Activated CD4-positive, alpha-beta T cell treated with anti-CD3 and anti-CD28 coated beads, Interleukin-2, Interleukin-4, amounts not matched to agents 100 ng/mL and 50 ng/mL, durations not matched to agents 16 hours and 8 hours (primary cell): ENCODE measurements at regions not wholly inside any gene's neighbourhood (a gene's known extent, or its start where the extent isn't known, plus 50 kb on each side); places are given as distances from the start of the nearest gene placed in this dataset.
"Not testable (repeated sequence)": the region's sequence is repeated elsewhere in the genome, so short reads cannot be mapped to it uniquely, and the experiment has no call there.

Experiments used
- DNase-seq: peaks from one replicate; pipeline ENCODE4 v3.0.0-alpha.2; 2020; ENCODE audit warnings: low spot score

- not testable (repeated sequence) for DNase-seq
Observed at GRCh38 chr16:29294951-29295795, 111.3 kb downstream of the NPIPB11 start.

- DNase-seq, result not testable (repeated sequence)
Observed at GRCh38 chr16:29294400-29294933, 112.0 kb downstream of the NPIPB11 start.

- not testable (repeated sequence) for DNase-seq
Observed at GRCh38 chr16:29293545-29293944, 113.0 kb downstream of the NPIPB11 start.

- not testable (repeated sequence) for DNase-seq
Observed at GRCh38 chr16:29292952-29293471, 113.5 kb downstream of the NPIPB11 start.

GRCh38 chr16:29291329-29292271 lies 114.9 kb downstream of the NPIPB11 start:
- DNase-seq, result not testable (repeated sequence)

GRCh38 chr16:29290631-29291247 lies 115.8 kb downstream of the NPIPB11 start:
- peak; percentile 74 for DNase-seq

GRCh38 chr16:29289516-29290239 lies 116.8 kb downstream of the NPIPB11 start:
- DNase-seq, result not testable (repeated sequence)

DNA sequence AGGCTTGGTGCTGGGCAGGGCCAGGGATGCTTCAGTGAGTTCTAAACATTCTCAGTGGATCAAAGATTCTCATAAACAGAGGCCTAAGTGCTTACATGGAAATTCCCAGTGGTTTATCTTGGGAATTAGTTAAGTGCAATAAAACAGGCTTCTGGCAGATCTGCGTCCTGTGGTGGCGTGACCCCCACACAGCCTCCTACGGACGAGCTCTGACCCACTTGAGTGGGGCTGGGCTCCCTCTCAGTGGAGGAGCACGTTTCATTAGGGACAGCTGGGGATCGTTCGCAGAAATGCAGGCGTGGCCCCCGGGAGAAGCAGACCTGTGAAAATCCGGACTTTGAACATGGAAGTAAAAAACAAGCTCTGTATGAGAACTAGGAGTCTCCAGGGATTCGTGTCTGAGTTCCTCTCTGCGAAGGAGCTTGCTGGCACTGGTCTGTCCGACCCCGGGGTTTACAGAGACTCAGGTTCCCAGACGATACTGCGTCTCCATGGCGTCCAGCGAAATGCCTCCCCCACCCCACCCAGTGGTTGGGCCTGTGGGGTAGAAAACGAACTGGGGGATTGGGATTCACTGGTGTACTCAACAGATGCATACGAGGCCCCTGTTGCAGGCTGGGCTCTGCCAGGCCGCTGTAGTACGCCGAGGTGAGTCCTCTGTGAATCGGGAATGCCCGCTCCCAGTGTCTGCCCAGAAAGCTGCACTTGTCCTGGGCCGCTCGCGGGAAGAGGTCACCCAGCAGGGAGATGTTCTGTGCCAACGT lies 117.6 kb downstream of the NPIPB11 start:
- DNase-seq, result not testable (repeated sequence)

DNA sequence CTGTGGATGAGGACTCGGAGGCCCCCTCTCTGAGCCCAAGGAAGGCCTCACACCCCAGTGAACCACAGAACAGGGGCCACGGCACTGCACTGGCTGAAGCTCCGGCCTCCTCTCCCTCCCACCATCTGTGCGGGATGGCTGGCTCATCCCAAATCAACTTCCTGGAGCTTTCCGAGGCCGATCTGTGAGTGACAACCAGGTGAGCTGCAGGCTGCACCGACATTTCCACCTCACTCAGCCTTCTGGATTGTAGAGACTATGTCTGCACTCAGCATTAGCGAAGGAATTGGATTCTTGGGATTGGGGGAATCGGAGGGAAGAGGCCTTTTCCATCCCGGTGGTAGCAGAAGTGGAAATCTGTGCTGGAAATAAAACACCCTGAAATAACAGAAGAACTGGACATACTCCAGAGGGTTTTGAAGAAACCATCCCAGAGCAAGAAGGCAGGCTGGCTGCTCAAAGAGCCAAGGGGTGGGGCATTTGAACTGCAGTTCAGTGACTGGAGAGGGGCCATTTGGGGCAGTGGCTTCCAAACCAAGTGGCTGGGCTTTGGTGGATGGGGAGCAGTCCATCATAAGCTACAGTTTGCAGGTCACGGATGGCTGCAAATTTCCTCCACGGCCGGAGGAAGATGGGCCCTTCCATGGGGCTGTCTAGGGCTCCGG lies 118.5 kb downstream of the NPIPB11 start:
- not testable (repeated sequence) for DNase-seq

DNA sequence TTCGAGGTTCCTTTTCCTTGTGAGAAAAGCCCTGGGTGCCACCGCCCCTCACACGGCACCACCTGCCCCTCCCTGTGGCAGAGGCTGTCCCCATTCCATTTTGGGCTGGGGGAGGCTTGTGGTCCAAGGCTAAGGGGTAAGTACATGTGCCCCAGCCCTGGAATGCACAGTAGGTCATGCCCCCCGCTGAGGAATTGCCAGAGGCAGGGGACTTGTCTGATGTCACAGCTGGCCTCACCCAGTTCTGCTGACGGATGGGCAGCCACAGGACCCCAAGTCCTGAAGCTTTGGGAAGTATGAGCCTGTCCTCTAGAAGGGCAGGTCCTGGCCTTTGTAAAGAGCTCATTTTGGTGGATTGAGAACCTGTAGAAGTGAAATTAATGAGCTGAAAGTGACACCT lies 119.3 kb downstream of the NPIPB11 start:
- DNase-seq, result not testable (repeated sequence)

DNA sequence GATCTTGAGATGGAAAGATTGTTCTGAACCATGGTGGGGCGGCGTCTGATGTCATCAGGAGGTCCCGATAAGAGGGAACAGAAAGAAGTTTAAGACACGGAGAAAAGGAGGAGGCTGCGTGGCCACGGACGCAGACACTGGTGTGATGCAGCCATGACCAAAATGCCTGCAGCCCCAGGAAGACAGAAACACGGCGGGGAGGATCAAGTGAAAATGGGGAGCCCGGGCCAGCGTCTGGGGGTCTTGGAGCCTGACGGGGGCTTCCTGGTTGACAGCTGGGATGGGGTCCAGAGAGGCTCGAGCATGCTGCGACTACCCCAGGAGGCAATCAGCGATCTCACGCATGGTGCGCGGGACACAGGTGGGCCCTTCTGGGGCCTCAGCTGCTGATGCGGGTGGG lies 119.7 kb downstream of the NPIPB11 start:
- DNase-seq, result not testable (repeated sequence)

DNA sequence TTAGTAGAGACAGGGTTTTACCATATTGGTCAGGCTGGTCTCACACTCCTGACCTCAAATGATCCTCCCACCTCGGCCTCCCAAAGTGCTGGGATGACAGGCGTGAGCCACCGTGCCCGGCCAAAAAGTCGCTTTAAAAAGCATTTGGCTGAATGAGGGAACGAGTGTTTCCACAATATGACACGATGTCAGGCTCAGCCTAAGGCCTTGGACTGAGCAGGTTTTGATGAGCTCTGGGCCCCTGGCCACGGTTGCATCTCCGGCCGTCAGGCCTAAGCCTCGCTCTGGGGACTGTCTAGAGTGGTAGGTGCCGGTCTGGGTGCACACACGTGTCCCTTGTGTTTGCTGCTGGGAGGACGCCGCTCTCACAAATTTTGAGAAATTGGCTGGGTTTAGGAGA lies 120.3 kb downstream of the NPIPB11 start:
- DNase-seq, result not testable (repeated sequence)

- DNase-seq, result not testable (repeated sequence)
Observed at GRCh38 chr16:29285151-29285885, 121.2 kb downstream of the NPIPB11 start.

- DNase-seq, result not testable (repeated sequence)
Observed at GRCh38 chr16:29284723-29285122, 121.8 kb downstream of the NPIPB11 start.

DNA sequence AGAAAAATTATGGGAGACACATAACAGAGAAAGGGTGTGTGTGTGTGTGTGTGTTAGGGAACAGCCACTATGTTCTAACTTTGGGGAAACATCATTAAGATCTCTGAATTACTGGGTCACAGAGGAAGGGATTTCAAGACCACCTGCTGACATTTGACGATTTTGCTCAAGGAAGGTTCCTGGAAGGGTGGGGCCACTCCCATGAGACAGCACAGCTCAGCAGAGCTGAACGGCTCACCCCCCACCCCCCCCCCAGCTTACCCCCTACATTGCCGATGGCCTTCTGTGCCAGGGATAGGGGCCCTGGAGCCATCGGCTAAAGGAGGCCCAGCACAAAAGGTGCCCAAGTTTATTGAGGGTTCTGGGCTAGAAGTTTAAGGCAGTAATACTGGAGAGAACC lies 122.4 kb downstream of the NPIPB11 start:
- not testable (repeated sequence) for DNase-seq

GRCh38 chr16:29278097-29278871 lies 128.2 kb downstream of the NPIPB11 start:
- DNase-seq, result not testable (repeated sequence)

DNA sequence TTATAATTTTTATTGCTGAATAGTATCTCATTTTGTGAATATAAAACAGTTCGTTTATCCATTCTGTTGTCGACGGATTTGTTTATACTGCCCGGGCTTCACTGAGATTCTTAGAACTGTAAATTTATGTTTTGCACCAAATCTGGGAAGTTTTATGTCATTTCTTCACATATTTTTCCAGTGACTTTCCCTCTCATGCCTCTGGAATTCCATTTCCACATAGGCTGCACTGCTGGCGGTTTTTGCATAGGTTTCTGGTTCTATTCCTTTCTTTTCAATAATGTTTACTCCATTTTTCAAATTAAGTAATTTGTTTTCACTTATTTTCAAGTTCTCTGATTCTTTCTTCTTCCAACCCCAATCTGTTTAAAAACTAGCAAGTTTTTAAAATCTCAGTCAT lies 130.1 kb downstream of the NPIPB11 start:
- DNase-seq, result not testable (repeated sequence)
